Activated naive CD8-positive, alpha-beta T cell (primary cell): ENCODE measurements at regions not wholly inside any gene's neighbourhood (a gene's known extent, or its start where the extent isn't known, plus 50 kb on each side); places are given as distances from the start of the nearest gene placed in this dataset.

Source experiments
- H3K27ac Mint-ChIP-seq: one replicate; pipeline ENCODE4 v1.8.0; 2021; ENCODE audit warnings: mixed read lengths
- H3K27me3 Mint-ChIP-seq: one replicate; pipeline ENCODE4 v1.8.0; 2021; ENCODE audit warnings: mixed read lengths
- H3K36me3 Mint-ChIP-seq: one replicate; pipeline ENCODE4 v1.8.0; 2021; ENCODE audit warnings: mixed read lengths
- H3K4me1 Mint-ChIP-seq: one replicate; pipeline ENCODE4 v1.8.0; 2021; ENCODE audit warnings: low read depth, mixed read lengths
- H3K4me3 Mint-ChIP-seq: one replicate; pipeline ENCODE4 v1.8.0; 2021; ENCODE audit warnings: mild to moderate bottlenecking, mixed read lengths
- H3K9me3 Mint-ChIP-seq: one replicate; pipeline ENCODE4 v1.8.0; 2021; ENCODE audit warnings: low read depth, mixed read lengths

DNA sequence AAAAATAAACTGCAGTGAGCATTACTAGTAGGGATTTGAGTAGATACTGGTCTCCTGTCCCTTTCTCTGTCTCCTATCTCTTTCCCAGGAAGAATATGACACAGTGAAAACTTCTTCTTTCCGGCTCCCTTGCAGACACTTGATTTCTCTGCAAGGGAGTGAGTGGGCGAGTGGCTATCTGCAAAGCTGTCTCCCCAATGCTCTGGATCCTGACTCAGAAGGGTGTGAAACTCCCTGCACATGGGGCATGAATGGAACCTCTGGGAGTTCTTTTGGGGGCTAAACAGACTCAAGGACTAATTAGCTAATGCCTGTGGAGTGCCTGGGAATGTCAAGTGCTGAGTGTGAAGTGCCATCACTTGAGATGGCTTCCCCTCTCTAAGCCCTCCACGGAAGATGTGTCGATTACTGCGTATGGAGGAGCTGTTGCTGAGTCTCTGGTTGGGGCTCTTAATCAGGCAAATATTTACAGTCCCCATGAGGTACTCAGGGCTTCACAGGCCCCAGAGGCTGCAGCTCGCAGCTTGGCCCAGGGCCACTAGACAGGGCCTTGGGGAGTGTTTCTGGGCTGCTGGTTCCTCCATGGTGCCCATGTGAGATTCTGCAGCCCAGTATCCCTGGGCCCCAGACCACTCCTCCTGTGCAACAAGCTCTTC lies 139.8 kb downstream of the RPS24 start:
- Mint-ChIP-seq H3K4me1 (no peaks in the 10 kb centered on the region), H3K4me3 (no peak overlapping the region), H3K36me3 (no peaks in the 10 kb centered on the region), H3K27ac (no peak overlapping the region), H3K27me3 (no peaks in the 10 kb centered on the region), H3K9me3 (no peaks in the 10 kb centered on the region)

DNA sequence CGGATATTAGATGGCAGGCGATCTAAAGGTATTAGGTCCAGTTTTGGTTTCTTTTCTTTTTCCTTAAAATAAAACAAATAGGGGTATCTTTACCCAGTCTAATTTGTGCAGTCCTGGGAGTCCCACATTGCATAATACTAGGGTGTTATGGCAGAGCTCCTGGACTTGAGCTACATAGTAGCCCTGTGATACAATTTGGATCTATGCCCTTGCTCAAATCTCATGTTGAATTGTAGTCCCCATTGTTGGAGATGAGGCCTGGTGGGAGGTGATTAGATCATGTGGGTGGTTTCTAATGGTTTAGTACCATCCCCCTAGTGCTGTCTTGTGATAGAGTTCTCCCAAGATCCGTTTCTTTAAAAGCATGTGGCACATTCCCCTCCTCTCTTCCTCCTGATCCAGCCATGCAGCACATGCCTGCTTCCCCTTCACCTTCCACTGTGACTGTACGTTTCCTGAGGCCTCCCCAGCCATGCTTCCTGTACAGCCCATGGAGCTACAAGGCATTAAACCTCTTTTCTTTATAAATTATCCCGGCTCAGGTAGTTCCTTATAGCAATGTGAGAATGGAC lies 141.9 kb downstream of the RPS24 start:
- Mint-ChIP-seq H3K4me3 (no peak overlapping the region), H3K27me3 (no peaks in the 10 kb centered on the region), H3K27ac (no peak overlapping the region), H3K4me1 (no peaks in the 10 kb centered on the region), H3K9me3 (no peaks in the 10 kb centered on the region), H3K36me3 (no peaks in the 10 kb centered on the region)

DNA sequence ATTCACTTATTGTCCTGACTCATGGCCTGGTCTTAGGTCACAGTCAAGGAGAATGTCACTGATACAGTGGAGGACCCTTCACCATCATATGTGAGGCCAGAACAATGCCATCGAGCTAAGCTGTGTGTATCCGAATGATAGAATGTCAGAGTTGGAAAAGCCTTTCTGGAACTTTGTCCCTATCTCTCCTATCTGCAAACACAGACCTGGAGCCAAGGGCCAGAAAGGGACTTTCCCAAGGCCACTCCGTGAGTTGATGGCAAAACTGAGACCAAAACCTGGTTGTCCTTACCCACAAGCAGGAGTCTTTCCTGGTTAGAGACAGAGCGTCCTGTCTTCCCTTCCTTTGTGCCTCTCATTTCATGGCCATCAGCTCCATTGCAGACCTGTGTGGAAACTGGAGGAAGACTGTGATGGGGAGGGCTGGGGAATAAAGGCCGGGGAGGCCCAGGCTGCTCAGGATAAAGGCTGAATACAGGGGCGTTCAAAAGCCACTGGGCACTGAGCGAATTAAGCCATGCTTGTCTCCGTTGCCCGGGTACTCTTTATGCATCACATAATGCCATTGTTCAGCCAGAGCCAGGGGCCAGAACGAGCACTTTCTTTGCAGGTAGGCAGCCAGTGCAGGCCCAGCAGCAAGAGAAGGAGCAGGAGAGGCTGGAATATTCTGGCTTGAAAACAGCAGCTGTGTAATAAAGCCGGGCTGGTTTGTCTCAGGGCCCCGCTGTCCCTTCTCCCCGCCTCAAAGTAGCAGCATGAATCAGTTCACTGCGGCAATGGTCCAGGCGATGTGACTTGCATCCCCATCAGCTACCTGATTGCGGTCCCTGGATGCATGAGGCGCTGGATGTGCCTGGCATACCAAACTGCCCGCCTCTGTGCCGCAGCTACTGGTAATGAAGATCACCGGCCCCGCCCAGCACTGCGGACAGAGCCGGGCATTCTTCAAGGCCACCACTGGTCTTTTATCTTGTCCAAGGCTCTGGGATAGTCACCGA lies 143.0 kb downstream of the RPS24 start:
- no peaks in the 10 kb centered on the region for H3K27me3 Mint-ChIP-seq
- no peaks in the 10 kb centered on the region for H3K9me3 Mint-ChIP-seq
- H3K36me3 Mint-ChIP-seq: no peaks in the 10 kb centered on the region
- H3K4me1 Mint-ChIP-seq: no peaks in the 10 kb centered on the region
- no peak overlapping the region for H3K27ac Mint-ChIP-seq
- no peak overlapping the region for H3K4me3 Mint-ChIP-seq

DNA sequence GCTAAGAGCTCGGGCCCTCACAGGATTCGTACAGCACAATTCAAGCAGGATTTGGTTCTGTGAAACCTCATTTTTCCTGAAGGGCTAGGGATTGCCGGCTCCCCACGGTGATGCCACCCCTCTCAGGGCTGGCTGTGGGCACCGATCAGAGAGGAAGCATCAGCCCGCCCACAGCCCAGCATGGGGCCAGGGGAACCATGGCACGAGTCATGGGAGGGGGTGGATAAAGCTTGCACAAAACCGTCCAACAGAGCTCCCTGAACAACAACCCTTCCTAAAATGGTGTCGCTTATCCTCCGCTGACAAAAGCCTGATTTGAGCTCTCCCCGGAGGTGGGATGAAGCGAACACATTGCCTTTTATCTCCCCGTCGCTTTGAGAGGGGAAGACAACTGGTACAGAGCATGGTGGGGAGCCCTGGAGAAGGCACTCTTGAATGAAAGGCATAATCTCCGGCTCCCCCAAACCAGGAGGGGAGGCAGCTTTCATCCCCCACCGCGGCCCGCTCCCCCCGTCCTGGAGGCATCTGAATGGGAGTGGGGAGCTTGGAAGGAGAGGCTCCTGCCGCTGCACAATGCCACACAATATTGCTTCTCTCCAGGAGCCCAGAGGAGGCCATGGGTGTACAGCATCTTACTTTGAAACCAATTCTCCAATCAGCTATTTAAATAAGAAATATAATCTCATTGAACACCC lies 144.0 kb downstream of the RPS24 start:
- Mint-ChIP-seq H3K9me3 (no peaks in the 10 kb centered on the region), H3K27ac (no peak overlapping the region), H3K4me3 (no peak overlapping the region), H3K27me3 (no peaks in the 10 kb centered on the region), H3K4me1 (no peaks in the 10 kb centered on the region), H3K36me3 (no peaks in the 10 kb centered on the region)

DNA sequence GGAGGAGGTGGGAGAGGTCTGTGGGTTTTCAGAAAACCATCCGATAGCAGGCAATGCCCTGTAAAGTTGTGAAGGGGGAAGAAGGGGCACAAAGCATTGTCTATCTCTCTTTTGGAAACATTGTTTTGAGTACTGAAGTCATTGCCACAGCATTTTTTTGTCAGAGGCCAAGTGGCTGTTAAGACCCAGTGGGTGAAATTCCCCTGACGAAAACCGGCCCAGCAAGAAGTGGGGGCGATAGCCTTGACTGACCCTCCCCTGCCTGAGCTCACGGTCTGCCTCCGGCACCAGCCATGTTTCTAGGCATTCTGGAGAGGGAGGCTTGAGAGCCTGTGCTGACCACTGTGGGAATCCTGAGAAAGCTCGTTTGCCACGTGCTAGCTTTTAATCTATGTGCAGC lies 144.7 kb downstream of the RPS24 start:
- Mint-ChIP-seq H3K4me3 (no peak overlapping the region), H3K4me1 (no peaks in the 10 kb centered on the region), H3K9me3 (no peaks in the 10 kb centered on the region), H3K27ac (no peak overlapping the region), H3K27me3 (no peaks in the 10 kb centered on the region), H3K36me3 (no peaks in the 10 kb centered on the region)

DNA sequence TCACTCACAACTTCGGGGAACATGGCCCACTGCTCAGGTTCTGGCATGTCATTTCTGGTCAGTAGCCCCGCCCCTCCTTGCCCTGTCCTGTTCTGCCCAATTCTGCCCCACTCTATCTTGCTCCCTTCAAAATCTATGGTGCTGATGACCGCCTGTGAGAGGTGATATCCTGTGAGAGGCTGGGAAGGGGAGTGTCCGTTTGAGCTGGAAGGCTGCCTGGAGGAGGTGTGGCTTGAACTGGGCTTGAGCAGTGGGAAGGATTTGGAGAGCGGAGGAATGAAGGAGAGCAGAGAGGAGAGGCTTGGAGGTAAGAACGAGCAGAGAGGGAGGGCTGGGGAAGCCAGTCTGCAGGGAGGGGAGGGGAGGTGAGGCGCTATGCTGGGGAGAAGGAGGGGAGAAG lies 145.3 kb downstream of the RPS24 start:
- no peaks in the 10 kb centered on the region for H3K36me3 Mint-ChIP-seq
- H3K27me3 Mint-ChIP-seq: no peaks in the 10 kb centered on the region
- no peaks in the 10 kb centered on the region for H3K4me1 Mint-ChIP-seq
- no peaks in the 10 kb centered on the region for H3K9me3 Mint-ChIP-seq
- no peak overlapping the region for H3K4me3 Mint-ChIP-seq
- no peak overlapping the region for H3K27ac Mint-ChIP-seq

DNA sequence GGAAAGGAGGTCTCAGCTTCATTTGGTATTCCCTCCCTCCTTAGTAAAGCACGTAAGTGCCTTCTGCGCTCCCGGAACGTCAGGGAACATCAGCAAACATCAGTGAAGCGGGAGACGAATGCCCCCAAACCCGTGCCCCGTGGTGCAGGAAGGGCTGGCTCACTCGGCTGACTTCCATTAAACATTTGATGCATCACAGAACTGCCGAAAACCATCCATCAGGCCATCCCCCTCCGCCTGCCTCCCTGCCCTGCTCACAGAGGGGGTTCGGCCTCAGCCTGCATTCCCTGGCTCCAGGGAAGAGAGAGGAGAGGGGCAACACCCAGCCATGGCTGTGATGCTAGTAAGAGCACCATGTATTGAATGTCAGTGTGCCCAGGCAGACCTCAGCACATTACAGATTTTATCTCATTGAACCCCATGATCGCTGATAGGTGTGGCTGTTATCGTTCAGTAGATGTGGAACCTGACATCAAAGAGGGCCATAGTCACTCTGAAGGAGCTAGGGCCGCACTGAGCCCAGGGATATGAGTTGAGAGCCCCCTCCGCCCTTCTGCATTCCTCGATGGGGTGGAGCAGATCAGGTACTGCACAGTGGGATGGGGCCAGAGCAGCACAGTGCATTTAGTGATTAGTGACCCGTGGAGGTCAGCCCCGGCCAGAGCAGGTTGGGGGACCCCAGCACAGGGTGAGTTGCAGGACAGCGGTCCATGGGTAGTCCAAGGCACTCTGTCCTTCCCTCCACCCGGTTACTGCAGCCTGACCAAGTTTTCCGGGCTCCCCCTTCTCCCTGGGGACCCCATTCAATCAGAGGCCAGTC lies 146.4 kb downstream of the RPS24 start:
- Mint-ChIP-seq H3K27me3 (no peaks in the 10 kb centered on the region), H3K27ac (no peak overlapping the region), H3K9me3 (no peaks in the 10 kb centered on the region), H3K36me3 (no peaks in the 10 kb centered on the region), H3K4me1 (no peaks in the 10 kb centered on the region), H3K4me3 (no peak overlapping the region)

DNA sequence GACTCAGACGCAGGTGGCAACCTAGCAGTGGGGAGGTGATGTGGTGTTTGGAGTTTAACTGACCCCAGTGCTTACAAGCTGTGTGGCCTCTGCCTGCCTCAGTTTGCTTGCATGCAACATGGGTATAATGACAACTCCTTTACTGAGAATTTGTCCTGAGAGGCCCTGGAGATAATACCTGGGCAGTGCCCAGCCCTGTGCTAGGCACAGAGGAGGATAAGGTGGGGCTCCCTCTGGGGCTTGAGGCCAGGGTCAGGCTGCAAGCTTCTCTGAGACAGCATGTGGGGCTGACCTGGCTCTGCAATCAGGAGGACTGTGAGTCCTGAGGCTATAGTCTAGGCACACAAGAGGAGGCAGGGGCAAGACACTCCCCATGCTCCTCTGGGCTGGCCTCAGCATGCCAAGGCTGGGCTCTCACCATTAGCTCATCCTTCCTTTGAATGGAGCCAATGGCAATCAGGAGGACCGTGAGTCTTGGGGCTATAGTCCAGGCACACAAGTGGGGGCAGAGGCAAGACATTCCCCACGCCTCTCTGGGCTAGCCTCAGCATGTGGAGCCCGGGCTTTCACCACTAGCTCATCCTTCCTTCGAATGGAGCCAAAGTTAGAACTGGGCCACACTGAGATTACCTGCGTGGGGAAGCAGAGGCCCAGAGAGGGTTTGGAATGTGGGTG lies 147.9 kb downstream of the RPS24 start:
- no peaks in the 10 kb centered on the region for H3K36me3 Mint-ChIP-seq
- no peak overlapping the region for H3K4me3 Mint-ChIP-seq
- no peaks in the 10 kb centered on the region for H3K4me1 Mint-ChIP-seq
- H3K9me3 Mint-ChIP-seq: no peaks in the 10 kb centered on the region
- H3K27ac Mint-ChIP-seq: no peak overlapping the region
- no peaks in the 10 kb centered on the region for H3K27me3 Mint-ChIP-seq

DNA sequence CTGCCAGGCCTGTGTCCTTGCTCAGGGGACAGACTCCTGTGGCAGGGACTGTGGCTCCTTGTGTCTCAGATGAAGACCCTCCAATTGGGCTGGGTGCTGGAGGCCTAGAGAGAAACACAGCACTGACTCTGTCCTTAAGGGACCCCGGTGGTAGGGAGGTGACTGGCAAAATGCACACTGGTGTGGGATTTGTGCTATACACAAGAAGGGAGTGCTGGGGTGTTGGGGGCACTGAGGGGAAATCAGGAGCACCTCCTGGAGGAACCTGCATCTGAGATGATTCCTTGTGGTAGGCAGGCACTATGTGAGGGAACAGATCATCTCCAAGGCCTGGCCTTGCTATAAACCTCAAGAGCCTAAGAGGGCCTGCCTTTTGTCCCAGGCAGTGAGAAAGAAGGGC lies 149.2 kb downstream of the RPS24 start:
- H3K27me3 Mint-ChIP-seq: no peaks in the 10 kb centered on the region
- no peaks in the 10 kb centered on the region for H3K4me1 Mint-ChIP-seq
- H3K4me3 Mint-ChIP-seq: no peak overlapping the region
- H3K36me3 Mint-ChIP-seq: no peaks in the 10 kb centered on the region
- H3K27ac Mint-ChIP-seq: no peak overlapping the region
- H3K9me3 Mint-ChIP-seq: no peaks in the 10 kb centered on the region

DNA sequence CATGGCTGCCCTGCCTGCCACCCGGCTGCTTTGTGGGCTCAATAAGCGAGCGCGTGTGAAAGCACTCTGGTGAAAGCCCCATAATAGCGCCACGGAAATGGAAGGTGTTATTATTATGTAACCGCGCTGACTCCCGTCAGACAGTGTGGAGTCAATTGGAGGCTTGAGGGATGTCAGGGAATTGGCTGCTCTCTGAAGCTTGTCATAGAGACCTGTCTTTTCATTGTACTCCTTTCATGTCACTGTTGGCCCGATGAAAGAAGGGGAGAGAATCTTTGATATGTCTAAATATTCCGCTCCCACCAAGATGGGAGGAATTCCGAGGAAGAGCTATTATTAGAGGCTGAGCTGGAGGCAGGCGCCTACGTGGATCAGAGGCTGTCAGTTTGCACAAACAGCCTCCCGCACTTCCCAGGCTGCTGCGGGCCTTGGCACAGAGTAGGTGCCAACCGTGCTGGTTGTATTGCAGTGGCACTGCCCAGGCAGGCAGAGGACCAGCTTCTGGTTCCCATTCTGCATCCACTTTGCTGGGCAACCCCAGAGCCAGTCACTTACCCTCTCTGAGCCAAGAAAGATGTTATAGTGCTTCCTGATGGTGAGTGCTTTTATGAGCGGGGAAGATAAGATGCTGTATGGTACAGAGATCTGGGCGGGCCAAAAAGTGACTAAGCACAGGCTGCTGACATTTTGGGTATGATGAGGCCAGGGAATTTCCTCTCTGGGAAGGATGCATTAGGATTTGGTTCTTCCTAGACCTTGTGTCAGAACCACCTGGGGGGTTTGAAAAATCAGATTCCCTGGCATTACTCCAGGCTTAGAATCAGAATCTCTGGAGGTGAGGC lies 151.4 kb downstream of the RPS24 start:
- Mint-ChIP-seq H3K9me3 (no peaks in the 10 kb centered on the region), H3K27ac (no peak overlapping the region), H3K36me3 (no peaks in the 10 kb centered on the region), H3K4me1 (no peaks in the 10 kb centered on the region), H3K4me3 (no peak overlapping the region), H3K27me3 (no peaks in the 10 kb centered on the region)

DNA sequence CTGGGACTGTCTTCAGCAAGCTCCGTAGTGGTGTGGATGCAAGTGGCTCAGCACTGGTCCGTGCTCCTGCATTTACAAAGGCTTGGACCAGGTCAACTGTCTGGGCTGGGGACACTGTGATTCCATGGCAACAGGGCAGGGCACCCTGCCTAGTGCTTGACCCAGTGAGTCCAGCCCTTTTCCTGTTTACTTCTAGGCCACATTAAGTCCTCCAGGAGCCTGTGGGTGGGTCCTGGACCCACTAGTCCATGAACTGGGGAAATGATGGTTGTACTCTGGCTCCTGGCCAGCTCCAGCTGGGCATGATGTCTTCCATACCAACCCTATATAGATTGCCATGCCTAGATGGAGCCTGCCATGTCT lies 152.0 kb downstream of the RPS24 start:
- Mint-ChIP-seq H3K27me3 (no peaks in the 10 kb centered on the region), H3K4me3 (no peak overlapping the region), H3K27ac (no peak overlapping the region), H3K9me3 (no peaks in the 10 kb centered on the region), H3K4me1 (no peaks in the 10 kb centered on the region), H3K36me3 (no peaks in the 10 kb centered on the region)

DNA sequence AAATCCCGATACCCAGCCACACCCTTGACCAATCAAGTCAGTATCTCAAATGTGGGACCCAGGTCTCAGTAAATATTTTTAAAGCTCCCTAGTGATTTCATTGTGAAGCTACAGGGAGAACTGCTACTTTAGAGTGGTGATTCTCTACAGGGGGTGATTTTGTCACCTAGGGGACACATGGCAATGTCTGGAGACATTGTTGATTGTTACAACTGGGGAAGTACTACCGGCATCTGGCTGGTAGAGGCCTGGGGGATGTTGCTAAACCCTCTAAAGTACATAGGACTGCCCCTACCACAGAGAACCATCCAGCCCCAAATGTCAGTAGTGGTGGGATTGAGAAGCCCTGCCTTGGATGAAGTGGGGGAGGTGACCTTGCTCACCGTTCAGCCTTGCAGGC lies 152.9 kb downstream of the RPS24 start:
- Mint-ChIP-seq H3K4me3 (no peak overlapping the region), H3K9me3 (no peaks in the 10 kb centered on the region), H3K27ac (no peak overlapping the region), H3K36me3 (no peaks in the 10 kb centered on the region), H3K4me1 (no peaks in the 10 kb centered on the region), H3K27me3 (no peaks in the 10 kb centered on the region)

DNA sequence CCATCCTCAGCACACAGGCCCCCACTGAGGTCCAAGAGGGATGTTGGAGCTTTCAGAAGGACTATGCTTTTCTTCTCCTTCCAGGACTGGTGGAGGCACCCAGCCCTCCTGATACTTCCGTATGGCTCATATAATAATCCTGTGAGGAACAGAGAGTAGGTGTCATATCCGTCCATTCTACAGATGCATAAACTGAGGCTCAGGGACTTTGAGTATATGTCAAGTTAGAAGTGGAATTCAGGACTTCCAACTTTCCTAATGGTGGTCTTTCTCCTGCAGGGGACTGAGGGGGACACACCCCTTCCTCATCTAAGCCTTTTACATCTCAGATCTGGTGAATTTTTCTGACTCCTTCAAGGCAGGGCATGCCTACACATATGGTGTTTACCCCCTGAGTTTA lies 153.7 kb downstream of the RPS24 start:
- no peaks in the 10 kb centered on the region for H3K9me3 Mint-ChIP-seq
- H3K27ac Mint-ChIP-seq: no peak overlapping the region
- H3K36me3 Mint-ChIP-seq: no peaks in the 10 kb centered on the region
- H3K4me3 Mint-ChIP-seq: no peak overlapping the region
- no peaks in the 10 kb centered on the region for H3K27me3 Mint-ChIP-seq
- no peaks in the 10 kb centered on the region for H3K4me1 Mint-ChIP-seq
